Mammary epithelial cell (primary cell): ENCODE measurements at regions not wholly inside any gene's neighbourhood (a gene's known extent, or its start where the extent isn't known, plus 50 kb on each side); places are given as distances from the start of the nearest gene placed in this dataset.

Experiments
- CTCF ChIP-seq, 2 donors: IDR thresholded peaks in 1 of 2; conservative IDR thresholded peaks in 1 of 2; 2 replicates each; pipeline ENCODE4 v1.5.1; 2011 to 2012; ENCODE audit warnings: inconsistent platforms in 2 of 2, low read length in 2 of 2, mild to moderate bottlenecking in 2 of 2, control low read depth in 1 of 2, low read depth in 1 of 2; ENCODE audit not compliant: insufficient read depth in 1 of 2; ENCODE audit errors: extremely low read depth in 1 of 2
- EZH2 ChIP-seq: IDR thresholded peaks from 2 replicates; pipeline ENCODE4 v1.6.1; 2012; ENCODE audit warnings: low read length, inconsistent platforms, borderline replicate concordance

GRCh38 chr1:197991594-197991993 is 74.4 kb downstream of the LHX9 start:
- TF ChIP-seq CTCF (conservative IDR thresholded peaks at IDR 0.05 in 1 of 2, IDR thresholded peaks at IDR 0.05 in 1 of 2; ENCODE audit: extremely low read depth in 1 of 2, insufficient read depth in 1 of 2, low read depth in 1 of 2, low read length in 2 of 2): no peak
- no peak for TF ChIP-seq EZH2
